ENCODE measurements at regions not wholly inside any gene's neighbourhood (a gene's known extent, or its start where the extent isn't known, plus 50 kb on each side); places are given as distances from the start of the nearest gene placed in this dataset.

DNA sequence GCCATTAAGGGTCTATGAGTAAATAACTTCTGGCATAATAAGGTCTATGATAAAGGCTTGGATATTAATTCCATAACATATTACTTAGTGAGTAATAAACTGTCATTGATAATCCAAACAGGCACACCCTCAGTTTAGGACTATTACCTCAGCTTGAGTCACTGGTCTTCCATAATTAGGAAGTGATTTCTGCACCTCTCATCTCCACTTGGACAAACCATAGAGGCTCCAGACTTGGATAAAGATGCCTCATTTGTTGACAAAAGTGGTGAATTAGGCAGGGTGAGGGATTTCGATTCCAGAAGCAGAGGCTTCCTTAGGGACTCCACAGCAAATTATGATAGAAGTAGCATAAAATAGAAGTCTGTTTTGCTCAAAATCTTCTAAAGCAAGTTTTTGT, 127.5 kb upstream of the MTAP start:
- no peak for TF ChIP-seq POLR2A (IDR thresholded peaks at IDR 0.05; ENCODE audit: low read depth, low read length)
- no peak for TF ChIP-seq POLR2AphosphoS5 (IDR thresholded peaks at IDR 0.05; ENCODE audit: low read depth, low read length)
- no peak for TF ChIP-seq SPI1 (IDR thresholded peaks at IDR 0.05; ENCODE audit: low read depth, low read length)
- TF ChIP-seq PAX5 (IDR thresholded peaks at IDR 0.05; ENCODE audit: insufficient read depth, low read length, severe bottlenecking) = no peak
- DNase-seq (ENCODE audit: insufficient read length, low spot score) (no peak), FAIRE-seq (no peak)

DNA sequence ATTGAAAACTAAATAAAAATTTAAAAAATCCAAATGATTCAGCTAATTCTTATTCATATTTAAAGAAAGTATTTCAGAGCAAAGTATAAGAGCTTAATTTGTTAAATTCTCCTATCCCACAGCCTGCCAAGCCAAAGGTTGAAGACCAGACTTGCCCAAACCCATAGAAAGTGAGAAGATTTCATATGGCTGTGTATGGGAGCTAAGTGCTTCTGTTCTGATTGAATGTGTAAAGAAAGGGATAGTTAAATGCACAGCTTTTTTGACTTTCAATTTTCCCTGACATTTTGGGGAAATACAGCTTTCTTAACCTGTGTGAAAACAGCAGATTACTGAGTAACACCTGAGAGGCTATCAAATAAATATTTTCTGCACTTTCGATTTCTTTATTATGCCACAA, 125.0 kb upstream of the MTAP start:
- TF ChIP-seq TAF1 (IDR thresholded peaks at IDR 0.05; ENCODE audit: low read depth, low read length) (no peak), PAX5 (IDR thresholded peaks at IDR 0.05; ENCODE audit: insufficient read depth, low read length, severe bottlenecking) (no peak), POU2F2 (IDR thresholded peaks at IDR 0.05; ENCODE audit: low read depth, low read length) (no peak), POLR2A (IDR thresholded peaks at IDR 0.05; ENCODE audit: low read depth, low read length) (no peak), POLR2AphosphoS5 (IDR thresholded peaks at IDR 0.05; ENCODE audit: low read depth, low read length) (no peak)
- FAIRE-seq (no peak), DNase-seq (ENCODE audit: insufficient read length, low spot score) (no peak)

DNA sequence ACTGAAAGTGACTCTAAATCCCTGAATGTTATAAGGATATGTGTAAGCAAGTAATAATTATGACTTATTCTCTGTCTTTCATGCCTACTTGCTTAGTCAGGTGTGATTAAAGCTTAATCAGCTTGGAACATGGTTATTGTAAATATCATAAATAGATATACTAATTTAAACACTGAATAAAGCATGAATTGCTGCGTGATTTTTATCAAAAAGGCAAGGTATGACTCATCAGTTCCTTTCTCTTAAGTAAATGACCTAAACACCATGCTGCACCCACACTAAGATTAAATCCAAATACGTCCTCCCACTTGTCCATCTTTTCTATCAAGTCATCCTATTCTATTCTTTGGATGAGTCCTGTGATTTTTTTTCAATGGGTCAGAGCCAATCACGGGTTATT, 124.6 kb upstream of the MTAP start:
- no peak for DNase-seq (ENCODE audit: insufficient read length, low spot score)
- TF ChIP-seq POLR2AphosphoS5 (IDR thresholded peaks at IDR 0.05; ENCODE audit: low read depth, low read length) = no peak
- no peak for TF ChIP-seq PAX5 (IDR thresholded peaks at IDR 0.05; ENCODE audit: insufficient read depth, low read length, severe bottlenecking)
- TF ChIP-seq POLR2A (IDR thresholded peaks at IDR 0.05; ENCODE audit: low read depth, low read length) = no peak
- FAIRE-seq = no peak

DNA sequence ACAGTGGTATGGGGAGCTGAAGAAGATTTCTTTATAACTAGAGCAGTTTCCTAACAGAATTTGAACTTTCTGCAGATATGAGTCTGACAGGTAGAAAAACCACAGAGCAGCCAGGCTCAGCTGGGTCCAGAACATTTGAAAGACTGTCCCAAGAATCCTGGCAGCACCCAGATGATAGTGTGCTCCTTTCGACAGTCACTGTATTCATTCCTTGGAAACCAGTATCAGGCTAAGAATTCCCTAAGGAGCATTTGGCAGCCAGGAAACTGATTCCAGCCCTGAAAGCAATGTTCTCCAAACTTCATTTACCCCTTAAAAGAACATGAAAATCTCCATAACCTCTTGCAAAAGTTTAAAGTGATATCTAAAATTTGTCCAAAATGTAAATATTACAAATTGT, 123.0 kb upstream of the MTAP start:
- TF ChIP-seq POLR2A (IDR thresholded peaks at IDR 0.05; ENCODE audit: low read depth, low read length) (no peak), PAX5 (IDR thresholded peaks at IDR 0.05; ENCODE audit: insufficient read depth, low read length, severe bottlenecking) (no peak), SPI1 (IDR thresholded peaks at IDR 0.05; ENCODE audit: low read depth, low read length) (no peak), POU2F2 (IDR thresholded peaks at IDR 0.05; ENCODE audit: low read depth, low read length) (no peak), POLR2AphosphoS5 (IDR thresholded peaks at IDR 0.05; ENCODE audit: low read depth, low read length) (no peak), TAF1 (IDR thresholded peaks at IDR 0.05; ENCODE audit: low read depth, low read length) (no peak)
- DNase-seq (ENCODE audit: insufficient read length, low spot score) (no peak), FAIRE-seq (no peak)

DNA sequence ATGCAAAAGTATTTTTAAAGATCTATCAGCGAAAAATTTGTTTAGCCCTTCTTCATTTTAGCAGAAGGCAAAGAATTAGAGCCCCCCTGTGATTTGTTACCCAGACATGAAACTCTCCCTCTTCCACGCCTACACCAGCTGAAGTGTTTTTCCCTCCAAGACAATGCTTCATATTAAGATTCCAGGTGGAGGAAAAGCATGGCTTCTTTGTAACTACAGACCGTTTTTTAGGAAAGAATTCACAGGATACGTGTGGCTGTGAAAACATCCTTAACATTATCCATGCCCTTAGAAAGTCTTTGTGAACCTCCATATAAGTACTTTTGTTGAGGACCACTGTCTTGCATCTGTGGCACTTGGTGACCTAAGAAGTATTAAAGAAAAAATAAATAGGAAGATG, 121.8 kb upstream of the MTAP start:
- no peak for DNase-seq (ENCODE audit: insufficient read length, low spot score)
- no peak for TF ChIP-seq SPI1 (IDR thresholded peaks at IDR 0.05; ENCODE audit: low read depth, low read length)
- TF ChIP-seq PAX5 (IDR thresholded peaks at IDR 0.05; ENCODE audit: insufficient read depth, low read length, severe bottlenecking) = no peak
- TF ChIP-seq POLR2A (IDR thresholded peaks at IDR 0.05; ENCODE audit: low read depth, low read length) = no peak
- no peak for TF ChIP-seq POU2F2 (IDR thresholded peaks at IDR 0.05; ENCODE audit: low read depth, low read length)
- no peak for TF ChIP-seq POLR2AphosphoS5 (IDR thresholded peaks at IDR 0.05; ENCODE audit: low read depth, low read length)
- FAIRE-seq = no peak

DNA sequence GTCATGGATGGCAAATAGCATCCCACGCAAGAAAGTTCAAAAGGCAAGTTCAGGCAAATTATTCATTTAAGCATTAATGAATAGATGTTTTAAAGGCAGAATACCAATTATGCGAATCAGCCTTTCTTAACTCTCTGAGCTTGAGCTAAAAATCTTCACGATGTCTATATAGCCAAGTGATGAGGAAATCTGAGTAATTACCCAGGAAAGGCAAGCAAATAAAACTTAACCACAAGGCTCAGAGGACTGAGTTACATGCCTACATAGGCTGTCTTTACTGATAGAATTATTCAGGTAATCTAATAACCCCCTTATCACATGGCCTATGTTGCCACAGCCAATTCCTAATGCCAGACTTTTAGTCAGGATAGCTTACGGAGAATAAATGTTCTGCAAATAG, 120.8 kb upstream of the MTAP start:
- DNase-seq (ENCODE audit: insufficient read length, low spot score) (no peak), FAIRE-seq (no peak)
- TF ChIP-seq TAF1 (IDR thresholded peaks at IDR 0.05; ENCODE audit: low read depth, low read length) (no peak), POU2F2 (IDR thresholded peaks at IDR 0.05; ENCODE audit: low read depth, low read length) (no peak), PAX5 (IDR thresholded peaks at IDR 0.05; ENCODE audit: insufficient read depth, low read length, severe bottlenecking) (no peak), POLR2AphosphoS5 (IDR thresholded peaks at IDR 0.05; ENCODE audit: low read depth, low read length) (no peak), SPI1 (IDR thresholded peaks at IDR 0.05; ENCODE audit: low read depth, low read length) (no peak), POLR2A (IDR thresholded peaks at IDR 0.05; ENCODE audit: low read depth, low read length) (no peak)

DNA sequence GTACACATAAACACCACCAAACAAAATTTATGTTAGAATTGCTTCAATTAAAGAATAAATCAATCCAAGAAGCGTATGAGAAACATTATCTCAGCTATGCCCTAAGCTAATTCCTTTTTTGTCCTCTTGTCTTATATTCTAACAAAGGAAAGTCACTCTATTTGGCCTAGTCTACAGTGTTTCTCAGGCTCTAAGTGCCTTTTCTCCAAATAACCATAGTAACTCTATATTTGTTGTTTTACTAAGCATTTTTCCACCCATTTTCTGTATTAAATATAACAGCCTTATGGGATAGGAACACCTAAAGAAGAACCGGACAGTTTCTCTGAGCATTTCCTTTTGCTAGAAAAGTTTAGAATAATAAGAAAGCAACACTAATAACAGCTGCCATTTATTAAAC, 120.1 kb upstream of the MTAP start:
- TF ChIP-seq SPI1 (IDR thresholded peaks at IDR 0.05; ENCODE audit: low read depth, low read length) = no peak
- TF ChIP-seq POU2F2 (IDR thresholded peaks at IDR 0.05; ENCODE audit: low read depth, low read length) = no peak
- no peak for TF ChIP-seq TAF1 (IDR thresholded peaks at IDR 0.05; ENCODE audit: low read depth, low read length)
- no peak for TF ChIP-seq PAX5 (IDR thresholded peaks at IDR 0.05; ENCODE audit: insufficient read depth, low read length, severe bottlenecking)
- TF ChIP-seq POLR2A (IDR thresholded peaks at IDR 0.05; ENCODE audit: low read depth, low read length) = no peak
- DNase-seq (ENCODE audit: insufficient read length, low spot score) = no peak
- no peak for FAIRE-seq

DNA sequence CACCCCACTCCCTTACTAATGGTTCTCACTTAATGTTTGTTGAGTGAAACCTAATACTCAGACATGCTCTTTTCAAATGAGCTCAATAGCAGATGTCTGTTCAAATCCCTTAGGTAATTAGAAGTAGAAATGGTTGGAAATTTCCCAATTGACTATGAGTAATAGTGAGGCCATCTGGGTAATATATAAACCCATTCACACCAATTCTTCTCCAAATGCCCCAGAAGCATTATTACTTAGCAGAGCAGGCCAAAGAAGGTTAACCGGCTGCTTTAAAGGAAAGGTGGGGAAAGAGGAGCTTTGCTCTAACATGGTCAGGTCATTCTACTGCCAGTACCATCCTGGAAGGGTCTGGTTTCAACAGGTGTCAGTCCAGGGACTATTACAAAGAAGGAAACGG, 119.5 kb upstream of the MTAP start:
- DNase-seq (ENCODE audit: insufficient read length, low spot score) (no peak), FAIRE-seq (no peak)
- TF ChIP-seq POU2F2 (IDR thresholded peaks at IDR 0.05; ENCODE audit: low read depth, low read length) = no peak
- TF ChIP-seq SPI1 (IDR thresholded peaks at IDR 0.05; ENCODE audit: low read depth, low read length) = no peak

DNA sequence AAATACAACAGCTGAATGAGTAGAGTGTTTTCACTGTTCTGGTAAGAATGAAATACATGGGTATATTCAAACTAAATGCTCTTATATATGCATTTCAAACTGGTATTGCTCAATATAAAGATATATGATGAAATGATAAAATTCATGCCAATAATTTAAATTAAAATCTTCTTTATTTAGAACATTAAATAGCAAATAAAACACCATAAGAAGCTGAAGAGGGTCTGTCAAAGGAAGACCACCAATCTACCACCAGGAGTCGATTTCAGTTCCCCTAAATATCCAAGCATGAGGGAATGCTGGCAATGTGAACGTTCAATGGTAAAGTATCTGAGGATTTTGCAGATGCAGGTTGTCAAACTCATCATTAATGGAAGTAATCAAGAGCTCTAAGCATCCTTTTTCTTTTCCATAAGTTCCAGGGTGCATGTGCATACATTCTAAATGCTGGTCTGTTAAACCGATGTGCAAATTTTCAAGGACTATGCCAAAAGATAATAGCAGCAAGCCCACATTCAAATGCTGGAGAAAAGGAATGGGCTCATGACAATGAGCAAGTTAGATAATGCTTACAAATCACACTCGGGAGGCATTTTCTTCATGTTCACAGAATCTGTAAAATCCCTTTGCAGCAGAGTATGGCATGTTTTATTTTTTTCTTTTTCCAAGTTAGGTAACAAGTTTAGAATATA, 118.8 kb upstream of the MTAP start:
- TF ChIP-seq TAF1 (IDR thresholded peaks at IDR 0.05; ENCODE audit: low read depth, low read length) (no peak), POLR2AphosphoS5 (IDR thresholded peaks at IDR 0.05; ENCODE audit: low read depth, low read length) (no peak), POU2F2 (IDR thresholded peaks at IDR 0.05; ENCODE audit: low read depth, low read length) (no peak), PAX5 (IDR thresholded peaks at IDR 0.05; ENCODE audit: insufficient read depth, low read length, severe bottlenecking) (no peak), SPI1 (IDR thresholded peaks at IDR 0.05; ENCODE audit: low read depth, low read length) (no peak), POLR2A (IDR thresholded peaks at IDR 0.05; ENCODE audit: low read depth, low read length) (no peak)
- FAIRE-seq (no peak), DNase-seq (ENCODE audit: insufficient read length, low spot score) (no peak)

DNA sequence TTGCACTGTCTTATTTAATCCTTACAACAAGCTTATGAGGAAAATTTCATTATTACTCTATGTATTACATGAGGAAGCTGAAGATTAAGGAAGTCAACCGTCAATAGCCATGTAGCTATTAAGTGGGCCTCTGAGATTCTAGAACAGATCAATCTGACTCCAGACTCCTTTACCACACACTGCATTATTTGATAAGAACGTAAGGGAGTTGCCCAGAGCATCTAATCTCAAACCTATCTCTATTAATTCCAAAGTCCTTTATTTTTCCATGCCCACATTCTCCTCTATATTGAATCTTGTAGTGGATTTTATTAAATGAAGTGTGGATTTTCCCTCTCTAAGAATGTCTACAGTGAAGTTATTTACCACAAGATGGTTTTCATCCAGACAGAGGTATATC, 118.2 kb upstream of the MTAP start:
- no peak for FAIRE-seq
- no peak for DNase-seq (ENCODE audit: insufficient read length, low spot score)
- no peak for TF ChIP-seq POU2F2 (IDR thresholded peaks at IDR 0.05; ENCODE audit: low read depth, low read length)
- TF ChIP-seq PAX5 (IDR thresholded peaks at IDR 0.05; ENCODE audit: insufficient read depth, low read length, severe bottlenecking) = no peak
- no peak for TF ChIP-seq TAF1 (IDR thresholded peaks at IDR 0.05; ENCODE audit: low read depth, low read length)
- TF ChIP-seq POLR2A (IDR thresholded peaks at IDR 0.05; ENCODE audit: low read depth, low read length) = no peak
- no peak for TF ChIP-seq POLR2AphosphoS5 (IDR thresholded peaks at IDR 0.05; ENCODE audit: low read depth, low read length)
- no peak for TF ChIP-seq SPI1 (IDR thresholded peaks at IDR 0.05; ENCODE audit: low read depth, low read length)

Data from GM12891 (cell line).